ENCODE measurements at regions not wholly inside any gene's neighbourhood (a gene's known extent, or its start where the extent isn't known, plus 50 kb on each side); places are given as distances from the start of the nearest gene placed in this dataset.

GRCh38 chr1:175845338-175845737, 101.9 kb upstream of the TNR start:
- no peak overlapping the region for H2AK5ac ChIP-seq (ENCODE audit: low read length)
- peaks cover 7% of the 10 kb centered on the region for H3K4me1 ChIP-seq (ENCODE audit: control insufficient read depth, low read depth, low read length)
- no peak overlapping the region for H3K4me3 ChIP-seq (ENCODE audit: low read length)
- no peaks in the 10 kb centered on the region for H3K79me1 ChIP-seq (ENCODE audit: low read length)
- H3K56ac ChIP-seq (ENCODE audit: low read length), result peak overlapping the region; percentile 71
- no peak overlapping the region for H3K4me2 ChIP-seq (ENCODE audit: low read length)
- no peak overlapping the region for H4K8ac ChIP-seq (ENCODE audit: low read depth, low read length)
- H2BK120ac ChIP-seq (ENCODE audit: low read depth, low read length), result no peak overlapping the region
- H3K36me3 ChIP-seq (ENCODE audit: control insufficient read depth, insufficient read depth, low read length), result no peaks in the 10 kb centered on the region
- H3K23ac ChIP-seq (ENCODE audit: low read length), result no peak overlapping the region
- no peak overlapping the region for H2BK15ac ChIP-seq (replicated peaks; ENCODE audit: low read depth)
- no peaks in the 10 kb centered on the region for H3K79me2 ChIP-seq (ENCODE audit: control insufficient read depth, insufficient read depth, low read length)
- no peaks in the 10 kb centered on the region for H3K27me3 ChIP-seq (ENCODE audit: insufficient read depth, low read length, poor library complexity)
- H3K18ac ChIP-seq (ENCODE audit: low read length), result peak overlapping the region; percentile 11
- peak overlapping the region; percentile 62 for H3K4ac ChIP-seq (ENCODE audit: low read depth, low read length)
- H4K5ac ChIP-seq (ENCODE audit: low read length), result peak overlapping the region; percentile 47
- peak overlapping the region; percentile 85 for H2BK5ac ChIP-seq (ENCODE audit: low read length)
- DNase-seq, result no peak
- no peak overlapping the region for H3K27ac ChIP-seq (ENCODE audit: low read depth, low read length)
- WGBS (ENCODE audit: extremely low coverage, insufficient coverage, low lambda C conversion rate), result no CpG with 5 or more reads among the region's 3 CpGs
- peak overlapping the region; percentile 12 for H3K9ac ChIP-seq (ENCODE audit: low read length)

- WGBS (ENCODE audit: extremely low coverage, insufficient coverage, low lambda C conversion rate), result no CpG with 5 or more reads among the region's 2 CpGs
- no peak overlapping the region for H2BK120ac ChIP-seq (ENCODE audit: low read depth, low read length)
- DNase-seq, result no peak
- no peak overlapping the region for H3K4me3 ChIP-seq (ENCODE audit: low read length)
- H3K56ac ChIP-seq (ENCODE audit: low read length), result peak overlapping the region; percentile 71
- H3K27me3 ChIP-seq (ENCODE audit: insufficient read depth, low read length, poor library complexity), result no peaks in the 10 kb centered on the region
- H3K27ac ChIP-seq (ENCODE audit: low read depth, low read length), result no peak overlapping the region
- H3K18ac ChIP-seq (ENCODE audit: low read length), result no peak overlapping the region
- H3K4me2 ChIP-seq (ENCODE audit: low read length), result no peak overlapping the region
- H3K23ac ChIP-seq (ENCODE audit: low read length), result no peak overlapping the region
- no peak overlapping the region for H2AK5ac ChIP-seq (ENCODE audit: low read length)
- H4K8ac ChIP-seq (ENCODE audit: low read depth, low read length), result no peak overlapping the region
- no peaks in the 10 kb centered on the region for H3K36me3 ChIP-seq (ENCODE audit: control insufficient read depth, insufficient read depth, low read length)
- no peaks in the 10 kb centered on the region for H3K79me2 ChIP-seq (ENCODE audit: control insufficient read depth, insufficient read depth, low read length)
- peak overlapping the region; percentile 47 for H4K5ac ChIP-seq (ENCODE audit: low read length)
- H2BK15ac ChIP-seq (replicated peaks; ENCODE audit: low read depth), result no peak overlapping the region
- H2BK5ac ChIP-seq (ENCODE audit: low read length), result peak overlapping the region; percentile 85
- peak overlapping the region; percentile 12 for H3K9ac ChIP-seq (ENCODE audit: low read length)
- no peaks in the 10 kb centered on the region for H3K79me1 ChIP-seq (ENCODE audit: low read length)
- H3K4ac ChIP-seq (ENCODE audit: low read depth, low read length), result no peak overlapping the region
- peaks cover 7% of the 10 kb centered on the region for H3K4me1 ChIP-seq (ENCODE audit: control insufficient read depth, low read depth, low read length)
Observed at GRCh38 chr1:175844877-175845276, 101.5 kb upstream of the TNR start.

GRCh38 chr1:175842550-175842949, 99.2 kb upstream of the TNR start:
- WGBS (ENCODE audit: extremely low coverage, insufficient coverage, low lambda C conversion rate), result no CpG with 5 or more reads among the region's 1 CpG
- no peak overlapping the region for H3K23ac ChIP-seq (ENCODE audit: low read length)
- H2BK5ac ChIP-seq (ENCODE audit: low read length), result peak overlapping the region; percentile 61
- H3K79me1 ChIP-seq (ENCODE audit: low read length), result no peaks in the 10 kb centered on the region
- no peak overlapping the region for H4K8ac ChIP-seq (ENCODE audit: low read depth, low read length)
- no peak overlapping the region for H3K4me3 ChIP-seq (ENCODE audit: low read length)
- peak overlapping the region; percentile 2 for H2BK120ac ChIP-seq (ENCODE audit: low read depth, low read length)
- H3K18ac ChIP-seq (ENCODE audit: low read length), result peak overlapping the region; percentile 4
- H3K4me2 ChIP-seq (ENCODE audit: low read length), result no peak overlapping the region
- H3K27ac ChIP-seq (ENCODE audit: low read depth, low read length), result no peak overlapping the region
- no peak overlapping the region for H2BK15ac ChIP-seq (replicated peaks; ENCODE audit: low read depth)
- H2AK5ac ChIP-seq (ENCODE audit: low read length), result no peak overlapping the region
- H3K36me3 ChIP-seq (ENCODE audit: control insufficient read depth, insufficient read depth, low read length), result no peaks in the 10 kb centered on the region
- H3K9ac ChIP-seq (ENCODE audit: low read length), result no peak overlapping the region
- peak overlapping the region; percentile 49 for H3K56ac ChIP-seq (ENCODE audit: low read length)
- no peak overlapping the region for H4K5ac ChIP-seq (ENCODE audit: low read length)
- no peaks in the 10 kb centered on the region for H3K27me3 ChIP-seq (ENCODE audit: insufficient read depth, low read length, poor library complexity)
- H3K4ac ChIP-seq (ENCODE audit: low read depth, low read length), result no peak overlapping the region
- DNase-seq, result no peak
- H3K4me1 ChIP-seq (ENCODE audit: control insufficient read depth, low read depth, low read length), result peaks cover 7% of the 10 kb centered on the region
- no peaks in the 10 kb centered on the region for H3K79me2 ChIP-seq (ENCODE audit: control insufficient read depth, insufficient read depth, low read length)

GRCh38 chr1:175841738-175842187, 98.4 kb upstream of the TNR start:
- Histone ChIP-seq H3K4me1 (ENCODE audit: control insufficient read depth, low read depth, low read length) (peaks cover 7% of the 10 kb centered on the region), H2BK120ac (ENCODE audit: low read depth, low read length) (peak overlapping the region; percentile 2), H3K36me3 (ENCODE audit: control insufficient read depth, insufficient read depth, low read length) (no peaks in the 10 kb centered on the region), H3K9ac (ENCODE audit: low read length) (peak overlapping the region; percentile 12), H3K79me1 (ENCODE audit: low read length) (no peaks in the 10 kb centered on the region), H2BK15ac (replicated peaks; ENCODE audit: low read depth) (no peak overlapping the region), H3K4me3 (ENCODE audit: low read length) (no peak overlapping the region), H3K27ac (ENCODE audit: low read depth, low read length) (no peak overlapping the region), H3K56ac (ENCODE audit: low read length) (peak overlapping the region; percentile 49), H3K4me2 (ENCODE audit: low read length) (no peak overlapping the region), H3K4ac (ENCODE audit: low read depth, low read length) (peak overlapping the region; percentile 50), H2BK5ac (ENCODE audit: low read length) (peak overlapping the region; percentile 36), H4K5ac (ENCODE audit: low read length) (no peak overlapping the region), H3K27me3 (ENCODE audit: insufficient read depth, low read length, poor library complexity) (no peaks in the 10 kb centered on the region), H3K23ac (ENCODE audit: low read length) (no peak overlapping the region), H3K18ac (ENCODE audit: low read length) (peak overlapping the region; percentile 4), H2AK5ac (ENCODE audit: low read length) (no peak overlapping the region), H4K8ac (ENCODE audit: low read depth, low read length) (no peak overlapping the region), H3K79me2 (ENCODE audit: control insufficient read depth, insufficient read depth, low read length) (no peaks in the 10 kb centered on the region)
- WGBS (ENCODE audit: extremely low coverage, insufficient coverage, low lambda C conversion rate), result no CpG with 5 or more reads among the region's 5 CpGs
- DNase-seq, result no peak

- no peaks in the 10 kb centered on the region for H3K79me1 ChIP-seq (ENCODE audit: low read length)
- H3K27me3 ChIP-seq (ENCODE audit: insufficient read depth, low read length, poor library complexity), result no peaks in the 10 kb centered on the region
- WGBS (ENCODE audit: extremely low coverage, insufficient coverage, low lambda C conversion rate), result no CpG with 5 or more reads among the region's 5 CpGs
- peaks cover 8% of the 10 kb centered on the region for H3K4me1 ChIP-seq (ENCODE audit: control insufficient read depth, low read depth, low read length)
- H3K4me3 ChIP-seq (ENCODE audit: low read length), result no peak overlapping the region
- H2BK5ac ChIP-seq (ENCODE audit: low read length), result peak overlapping the region; percentile 37
- DNase-seq, result no peak
- H3K36me3 ChIP-seq (ENCODE audit: control insufficient read depth, insufficient read depth, low read length), result no peaks in the 10 kb centered on the region
- no peaks in the 10 kb centered on the region for H3K79me2 ChIP-seq (ENCODE audit: control insufficient read depth, insufficient read depth, low read length)
- no peak overlapping the region for H3K27ac ChIP-seq (ENCODE audit: low read depth, low read length)
- no peak overlapping the region for H3K23ac ChIP-seq (ENCODE audit: low read length)
- H3K9ac ChIP-seq (ENCODE audit: low read length), result no peak overlapping the region
- H3K4me2 ChIP-seq (ENCODE audit: low read length), result no peak overlapping the region
- H3K56ac ChIP-seq (ENCODE audit: low read length), result no peak overlapping the region
- no peak overlapping the region for H2AK5ac ChIP-seq (ENCODE audit: low read length)
- H3K4ac ChIP-seq (ENCODE audit: low read depth, low read length), result peak overlapping the region; percentile 56
- H2BK120ac ChIP-seq (ENCODE audit: low read depth, low read length), result no peak overlapping the region
- no peak overlapping the region for H4K5ac ChIP-seq (ENCODE audit: low read length)
- peak overlapping the region; percentile 2 for H3K18ac ChIP-seq (ENCODE audit: low read length)
- H4K8ac ChIP-seq (ENCODE audit: low read depth, low read length), result no peak overlapping the region
- no peak overlapping the region for H2BK15ac ChIP-seq (replicated peaks; ENCODE audit: low read depth)
Observed at GRCh38 chr1:175840787-175841186, 97.4 kb upstream of the TNR start.

Data from mesendoderm (in vitro differentiated cells).